ENCODE measurements at regions not wholly inside any gene's neighbourhood (a gene's known extent, or its start where the extent isn't known, plus 50 kb on each side); places are given as distances from the start of the nearest gene placed in this dataset.

DNA sequence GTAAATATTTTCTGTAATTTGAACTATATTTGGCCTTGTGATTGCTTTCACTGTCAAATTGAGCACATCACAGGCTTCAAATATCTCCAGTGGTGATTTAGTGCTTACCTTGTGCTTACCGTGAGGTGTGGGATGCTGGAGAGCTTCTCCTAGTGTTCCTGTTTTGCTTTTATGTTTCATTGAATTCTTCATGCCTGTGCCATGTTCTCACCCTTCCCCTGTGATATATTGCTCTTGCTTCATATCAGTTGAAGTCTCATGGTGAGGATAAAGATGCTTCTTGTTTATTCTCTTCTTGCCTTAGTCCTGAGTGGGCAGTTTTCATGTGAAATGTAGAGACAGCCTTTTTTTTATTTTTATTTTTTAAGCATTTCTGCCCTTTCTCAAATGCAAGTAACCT, 198.0 kb upstream of the PDGFD start:
- TF ChIP-seq CTCF (IDR thresholded peaks at IDR 0.05; ENCODE audit: low read length) (no peak), EZH2 (optimal IDR thresholded peaks at IDR 0.05; ENCODE audit: low read depth, low read length) (no peak), EZH2phosphoT487 (IDR thresholded peaks at IDR 0.05; ENCODE audit: low read length) (no peak)
